NCI-H1105 (cell line): ENCODE measurements at regions not wholly inside any gene's neighbourhood (a gene's known extent, or its start where the extent isn't known, plus 50 kb on each side); places are given as distances from the start of the nearest gene placed in this dataset.
"Not testable (repeated sequence)": the region's sequence is repeated elsewhere in the genome, so short reads cannot be mapped to it uniquely, and the experiment has no call there.

Experiments used
- DNase-seq: peaks from one replicate; lab custom pipeline; 2025; lab: John Stamatoyannopoulos, UW

GRCh38 chr2:154507186-154507585 is 191.3 kb upstream of the KCNJ3 start:
- DNase-seq = no peak

- DNase-seq = no peak
Observed at GRCh38 chr2:154518872-154519271, 179.6 kb upstream of the KCNJ3 start.

- not testable (repeated sequence) for DNase-seq
Observed at GRCh38 chr2:154520951-154521350, 177.5 kb upstream of the KCNJ3 start.

GRCh38 chr2:154526234-154526633 is 172.3 kb upstream of the KCNJ3 start:
- no peak for DNase-seq

GRCh38 chr2:154527962-154528361 is 170.5 kb upstream of the KCNJ3 start:
- peak; percentile 35 for DNase-seq

- DNase-seq = no peak
Observed at GRCh38 chr2:154532004-154532403, 166.5 kb upstream of the KCNJ3 start.

GRCh38 chr2:154532763-154533162 is 165.7 kb upstream of the KCNJ3 start:
- DNase-seq = no peak

GRCh38 chr2:154533300-154533940 is 165.1 kb upstream of the KCNJ3 start:
- DNase-seq = no peak

GRCh38 chr2:154537024-154537423 is 161.5 kb upstream of the KCNJ3 start:
- DNase-seq = no peak

GRCh38 chr2:154537843-154538450 is 160.5 kb upstream of the KCNJ3 start:
- no peak for DNase-seq

GRCh38 chr2:154546341-154546740 is 152.2 kb upstream of the KCNJ3 start:
- DNase-seq = no peak

- DNase-seq = no peak
Observed at GRCh38 chr2:154549869-154550268, 148.6 kb upstream of the KCNJ3 start.

- DNase-seq = no peak
Observed at GRCh38 chr2:154551649-154552048, 146.8 kb upstream of the KCNJ3 start.

GRCh38 chr2:154554046-154554445 is 144.4 kb upstream of the KCNJ3 start:
- DNase-seq = no peak

GRCh38 chr2:154555710-154556109 is 142.8 kb upstream of the KCNJ3 start:
- DNase-seq = no peak

GRCh38 chr2:154556146-154556545 is 142.3 kb upstream of the KCNJ3 start:
- no peak for DNase-seq

- DNase-seq = no peak
Observed at GRCh38 chr2:154556607-154557006, 141.9 kb upstream of the KCNJ3 start.

- DNase-seq = no peak
Observed at GRCh38 chr2:154557906-154558305, 140.6 kb upstream of the KCNJ3 start.

GRCh38 chr2:154565433-154565832 is 133.1 kb upstream of the KCNJ3 start:
- no peak for DNase-seq

- no peak for DNase-seq
Observed at GRCh38 chr2:154568413-154568812, 130.1 kb upstream of the KCNJ3 start.

GRCh38 chr2:154570501-154570900 is 128.0 kb upstream of the KCNJ3 start:
- DNase-seq = no peak

GRCh38 chr2:154576699-154577098 is 121.8 kb upstream of the KCNJ3 start:
- DNase-seq = not testable (repeated sequence)

GRCh38 chr2:154577390-154577789 is 121.1 kb upstream of the KCNJ3 start:
- DNase-seq = no peak

- DNase-seq = no peak
Observed at GRCh38 chr2:154580767-154581166, 117.7 kb upstream of the KCNJ3 start.
